PC-3 (cell line): ENCODE measurements at regions not wholly inside any gene's neighbourhood (a gene's known extent, or its start where the extent isn't known, plus 50 kb on each side); places are given as distances from the start of the nearest gene placed in this dataset.

Experiments used
- ATAC-seq: fragments of 200-7000 bp; cut with Tn5 transposase; 2 replicates; pipeline ENCODE4 v1.9.1; 2020; ENCODE audit warnings: mild to moderate bottlenecking, moderate library complexity
- BruUV-seq: library from RNA; stranded (reverse); fragments of 400-500 nt; replicated peaks from 2 replicates; lab custom pipeline; 2021; lab: Mats Ljungman, UMichigan
- CTCF ChIA-PET: fragments of 300-600 bp; sonication (Branson Sonifier 250); formaldehyde crosslinking; loops from one replicate; lab custom pipeline; 2022; ENCODE audit warnings: antibody characterized with exemption; lab: Charles Lee
- POLR2A ChIA-PET: fragments of 300-600 bp; sonication (Branson Sonifier 250); formaldehyde crosslinking; loops from one replicate; lab custom pipeline; 2022; ENCODE audit warnings: antibody characterized with exemption; ENCODE audit not compliant: unreplicated experiment; lab: Charles Lee
- DNase-seq: peaks from one replicate; pipeline ENCODE4 v3.0.0-alpha.2; 2015
- H2AFZ ChIP-seq: fragments of 300-600 bp; sonication (generic); 2 replicates; pipeline ENCODE4 v1.6.0; 2016; ENCODE audit warnings: antibody characterized with exemption, low read length
- H3F3A ChIP-seq: fragments of 300-600 bp; sonication (generic); one replicate; pipeline ENCODE4 v1.6.0; 2017; ENCODE audit warnings: antibody characterized with exemption, low read length, control low read depth, mild to moderate bottlenecking; ENCODE audit not compliant: unreplicated experiment
- H3K27ac ChIP-seq: fragments of 300-600 bp; sonication (generic); 2 replicates; pipeline ENCODE4 v1.5.1; 2016; ENCODE audit warnings: mild to moderate bottlenecking, low read length
- H3K27me3 ChIP-seq: fragments of 300-600 bp; sonication (generic); 2 replicates; pipeline ENCODE4 v1.6.1; 2016; ENCODE audit warnings: low read length, mixed read lengths
- H3K36me3 ChIP-seq: fragments of 300-600 bp; sonication (generic); 2 replicates; pipeline ENCODE4 v1.6.1; 2016; ENCODE audit warnings: low read depth, mixed run types, low read length, mixed read lengths
- H3K4me1 ChIP-seq: fragments of 300-600 bp; sonication (generic); 2 replicates; pipeline ENCODE4 v1.5.1; 2016; ENCODE audit warnings: low read length; ENCODE audit not compliant: insufficient read depth
- H3K4me2 ChIP-seq: fragments of 300-600 bp; sonication (generic); 2 replicates; pipeline ENCODE4 v1.6.0; 2016; ENCODE audit warnings: low read length
- H3K4me3 ChIP-seq: fragments of 300-600 bp; sonication (generic); 2 replicates; pipeline ENCODE4 v1.5.1; 2016; ENCODE audit warnings: mild to moderate bottlenecking, low read length, mixed read lengths
- H3K79me2 ChIP-seq: fragments of 300-600 bp; sonication (generic); 2 replicates; pipeline ENCODE4 v1.6.1; 2017; ENCODE audit warnings: low read length, mixed read lengths
- H3K9ac ChIP-seq: fragments of 300-600 bp; sonication (generic); 2 replicates; pipeline ENCODE4 v1.6.0; 2016; ENCODE audit warnings: mild to moderate bottlenecking, low read length
- H3K9me2 ChIP-seq: fragments of 300-600 bp; sonication (generic); replicated peaks from 2 replicates; pipeline ENCODE4 v1.6.1; 2016; ENCODE audit warnings: mixed run types, low read length, mixed read lengths
- H3K9me3 ChIP-seq: fragments of 300-600 bp; sonication (generic); 2 replicates; pipeline ENCODE4 v1.6.1; 2016; ENCODE audit warnings: low read length, mixed read lengths
- H4K20me1 ChIP-seq: fragments of 300-600 bp; sonication (generic); 2 replicates; pipeline ENCODE4 v1.6.1; 2016; ENCODE audit warnings: low read length, mixed read lengths
- CTCF ChIP-seq: fragments of 300-600 bp; sonication (generic); conservative IDR thresholded peaks from 2 replicates; pipeline ENCODE4 v1.5.1; 2017; ENCODE audit warnings: antibody characterized with exemption, low read depth, mild to moderate bottlenecking, low read length
- EZH2 ChIP-seq: fragments of 300-600 bp; sonication (generic); IDR thresholded peaks from one replicate; pipeline ENCODE4 v1.6.1; 2017; ENCODE audit warnings: antibody characterized with exemption, mild to moderate bottlenecking, low read length; ENCODE audit not compliant: unreplicated experiment
- EZH2phosphoT487 ChIP-seq: fragments of 300-600 bp; sonication (generic); IDR thresholded peaks from 2 replicates; pipeline ENCODE4 v1.6.1; 2018; ENCODE audit warnings: mild to moderate bottlenecking, antibody characterized with exemption, low read length, borderline replicate concordance
- intact Hi-C: fragments of 100-400 bp; cut with micrococcal nuclease; formaldehyde crosslinking; loops from 2 replicates; pipeline ENCODE4 v1.9.0; 2023

GRCh38 chr4:167722487-167722808 is 369.9 kb upstream of the ANXA10 start:
- Histone ChIP-seq H3K36me3 (no peaks in the 10 kb centered on the region), H3K79me2 (no peaks in the 10 kb centered on the region), H3F3A (no peaks in the 10 kb centered on the region), H3K9ac (no peak overlapping the region), H3K27ac (no peak overlapping the region), H2AFZ (peak overlapping the region; percentile 62; the same call in 1 of the 2 replicates), H3K9me2 (no peaks in the 10 kb centered on the region), H3K9me3 (no peaks in the 10 kb centered on the region), H3K27me3 (no peaks in the 10 kb centered on the region), H3K4me2 (no peak overlapping the region), H4K20me1 (no peaks in the 10 kb centered on the region), H3K4me1 (peaks cover 17% of the 10 kb centered on the region), H3K4me3 (no peak overlapping the region)
- no TSS peak for BruUV-seq
- POLR2A ChIA-PET = no interaction called here
- ATAC-seq = no peak
- TF ChIP-seq CTCF (no peak), EZH2 (no peak), EZH2phosphoT487 (no peak)
- no peak for DNase-seq
- intact Hi-C loops = loop anchor here (5.0 kb wide), 1 partner anchor 180 kb away; no protein-coding TSS in a partner anchor
- CTCF ChIA-PET = no interaction called here

- Histone ChIP-seq H3K9me2 (no peaks in the 10 kb centered on the region), H4K20me1 (no peaks in the 10 kb centered on the region), H3K27ac (no peak overlapping the region), H3K79me2 (no peaks in the 10 kb centered on the region), H3K9me3 (no peaks in the 10 kb centered on the region), H3K36me3 (no peaks in the 10 kb centered on the region), H3K4me1 (peaks cover 17% of the 10 kb centered on the region), H3K9ac (no peak overlapping the region), H3K4me3 (no peak overlapping the region), H3K4me2 (no peak overlapping the region), H2AFZ (no peak overlapping the region), H3K27me3 (no peaks in the 10 kb centered on the region), H3F3A (no peaks in the 10 kb centered on the region)
- TF ChIP-seq CTCF = no peak
- TF ChIP-seq EZH2 = no peak
- TF ChIP-seq EZH2phosphoT487 = no peak
- ATAC-seq (no peak), DNase-seq (no peak)
- no TSS peak for BruUV-seq
- POLR2A ChIA-PET = no interaction called here
- intact Hi-C loops = loop anchor here (5.0 kb wide), 1 partner anchor 177 kb away; no protein-coding TSS in a partner anchor
- CTCF ChIA-PET = no interaction called here
Observed at GRCh38 chr4:167724941-167725340, 367.4 kb upstream of the ANXA10 start.

DNA sequence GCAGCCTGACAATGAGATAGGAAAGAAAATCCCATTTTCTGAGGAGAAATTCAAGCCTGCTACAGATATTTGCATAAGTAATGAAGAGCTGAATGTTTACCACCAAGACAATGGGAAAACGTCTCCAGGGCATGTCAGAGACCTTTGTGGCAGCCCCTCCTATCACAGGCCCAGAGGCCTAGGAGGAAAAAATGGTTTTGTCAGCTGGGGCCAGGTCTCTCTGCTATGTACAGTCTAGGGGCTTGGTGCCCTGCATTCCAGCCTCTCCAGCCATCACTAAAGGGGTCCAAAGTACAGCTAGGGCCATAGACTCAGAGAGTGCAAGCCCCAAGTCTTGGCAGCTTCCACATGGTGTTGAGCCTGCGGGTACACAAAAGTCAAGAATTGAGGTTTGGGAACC is 361.6 kb upstream of the ANXA10 start:
- H3K9ac ChIP-seq = no peak overlapping the region
- H3K4me2 ChIP-seq = no peak overlapping the region
- H3F3A ChIP-seq = no peaks in the 10 kb centered on the region
- H2AFZ ChIP-seq = no peak overlapping the region
- H3K36me3 ChIP-seq = no peaks in the 10 kb centered on the region
- ChIA-PET CTCF (no interaction called here), POLR2A (no interaction called here)
- no peak for DNase-seq
- no peaks in the 10 kb centered on the region for H3K9me2 ChIP-seq
- no peaks in the 10 kb centered on the region for H3K4me1 ChIP-seq
- no peaks in the 10 kb centered on the region for H3K27me3 ChIP-seq
- H3K79me2 ChIP-seq = no peaks in the 10 kb centered on the region
- no peak for TF ChIP-seq EZH2
- no peak for TF ChIP-seq EZH2phosphoT487
- H3K4me3 ChIP-seq = no peak overlapping the region
- H4K20me1 ChIP-seq = no peaks in the 10 kb centered on the region
- ATAC-seq = no peak
- 0 out of 2 replicates have a peak, but pooled peaks cover 4% of the 10 kb centered on the region for H3K9me3 ChIP-seq
- H3K27ac ChIP-seq = no peak overlapping the region
- intact Hi-C loops = no loop called here
- no TSS peak for BruUV-seq
